PC-9 (cell line): ENCODE measurements at regions not wholly inside any gene's neighbourhood (a gene's known extent, or its start where the extent isn't known, plus 50 kb on each side); places are given as distances from the start of the nearest gene placed in this dataset.

ENCODE experiments used
- BruUV-seq: library from RNA; stranded (reverse); fragments of 400-500 nt; replicated peaks from 2 replicates; lab custom pipeline; 2021; lab: Mats Ljungman, UMichigan
- CTCF ChIA-PET: fragments of 300-600 bp; sonication (Branson Sonifier 250); formaldehyde crosslinking; loops from one replicate; lab custom pipeline; 2022; ENCODE audit warnings: antibody characterized with exemption; lab: Charles Lee
- POLR2A ChIA-PET: fragments of 300-600 bp; sonication (Branson Sonifier 250); formaldehyde crosslinking; loops from one replicate; lab custom pipeline; 2022; ENCODE audit warnings: antibody characterized with exemption; ENCODE audit not compliant: unreplicated experiment; lab: Charles Lee
- DNase-seq, 2 experiments: peaks; one replicate each; pipeline versions ENCODE4 v3.0.0 to v3.0.0-alpha.2; 2015 to 2022; ENCODE audit warnings: mixed read lengths in 1 of 2
- H2AFZ ChIP-seq: fragments of 200-600 bp; sonication (generic); 2 replicates; pipeline ENCODE4 v1.8.1; 2017; ENCODE audit warnings: antibody characterized with exemption
- H3F3A ChIP-seq: fragments of 200-600 bp; sonication (generic); 2 replicates; pipeline ENCODE4 v1.8.1; 2017; ENCODE audit warnings: antibody characterized with exemption, mild to moderate bottlenecking, low read depth; ENCODE audit not compliant: insufficient read depth
- H3K27ac ChIP-seq: fragments of 200-600 bp; sonication (generic); 2 replicates; pipeline ENCODE4 v1.6.1; 2016; ENCODE audit warnings: mixed run types
- H3K27me3 ChIP-seq: fragments of 200-600 bp; sonication (generic); 2 replicates; pipeline ENCODE4 v1.6.1; 2016; ENCODE audit warnings: low read depth, mixed run types; ENCODE audit not compliant: insufficient read depth
- H3K36me3 ChIP-seq: fragments of 200-600 bp; sonication (generic); 2 replicates; pipeline ENCODE4 v1.6.1; 2016; ENCODE audit warnings: low read depth, mixed run types
- H3K4me1 ChIP-seq: fragments of 200-600 bp; sonication (generic); replicated peaks from 2 replicates; pipeline ENCODE4 v1.6.1; 2016; ENCODE audit warnings: mixed run types; ENCODE audit not compliant: insufficient read depth
- H3K4me2 ChIP-seq: fragments of 200-600 bp; sonication (generic); 2 replicates; pipeline ENCODE4 v1.6.1; 2017; ENCODE audit warnings: mixed run types
- H3K4me3 ChIP-seq: fragments of 200-600 bp; sonication (generic); 2 replicates; pipeline ENCODE4 v1.6.1; 2016; ENCODE audit warnings: mixed run types
- H3K79me2 ChIP-seq: fragments of 200-600 bp; sonication (generic); 2 replicates; pipeline ENCODE4 v1.6.1; 2017; ENCODE audit warnings: low read depth, mixed run types
- H3K9me2 ChIP-seq: fragments of 200-600 bp; sonication (generic); 2 replicates; pipeline ENCODE4 v1.8.1; 2017; ENCODE audit warnings: mild to moderate bottlenecking; ENCODE audit not compliant: insufficient read depth
- H3K9me3 ChIP-seq: fragments of 200-600 bp; sonication (generic); 2 replicates; pipeline ENCODE4 v1.8.1; 2016; ENCODE audit warnings: low read depth; ENCODE audit not compliant: insufficient read depth
- H4K20me1 ChIP-seq: fragments of 200-600 bp; sonication (generic); 2 replicates; pipeline ENCODE4 v1.8.1; 2017; ENCODE audit not compliant: insufficient read depth
- EZH2 ChIP-seq: fragments of 200-600 bp; sonication (generic); IDR thresholded peaks from 2 replicates; pipeline ENCODE4 v1.8.0; 2017; ENCODE audit warnings: antibody characterized with exemption, low read depth
- intact Hi-C: fragments of 100-400 bp; cut with micrococcal nuclease; formaldehyde crosslinking; loops from one replicate; pipeline ENCODE4 v1.10.0; 2022; ENCODE audit not compliant: unreplicated experiment
- TF ChIP-seq, protein P1 (sequence below): fragments of 200-600 bp; sonication (generic); conservative IDR thresholded peaks from 2 replicates; pipeline ENCODE4 v1.6.1; 2017; ENCODE audit warnings: mixed run types, antibody characterized with exemption, mild to moderate bottlenecking, moderate library complexity

GRCh38 chr17:428414-428813 lies 75.8 kb upstream of the RPH3AL start:
- no peaks in the 10 kb centered on the region for H3F3A ChIP-seq
- ChIA-PET POLR2A (no interaction called here), CTCF (no interaction called here)
- H3K9me3 ChIP-seq, result peaks cover 16% of the 10 kb centered on the region
- H3K79me2 ChIP-seq, result no peaks in the 10 kb centered on the region
- H3K4me3 ChIP-seq, result no peak overlapping the region
- no peaks in the 10 kb centered on the region for H3K4me1 ChIP-seq
- H3K27me3 ChIP-seq, result no peaks in the 10 kb centered on the region; the same call in 1 of the 2 replicates
- TF ChIP-seq, protein P1, sequence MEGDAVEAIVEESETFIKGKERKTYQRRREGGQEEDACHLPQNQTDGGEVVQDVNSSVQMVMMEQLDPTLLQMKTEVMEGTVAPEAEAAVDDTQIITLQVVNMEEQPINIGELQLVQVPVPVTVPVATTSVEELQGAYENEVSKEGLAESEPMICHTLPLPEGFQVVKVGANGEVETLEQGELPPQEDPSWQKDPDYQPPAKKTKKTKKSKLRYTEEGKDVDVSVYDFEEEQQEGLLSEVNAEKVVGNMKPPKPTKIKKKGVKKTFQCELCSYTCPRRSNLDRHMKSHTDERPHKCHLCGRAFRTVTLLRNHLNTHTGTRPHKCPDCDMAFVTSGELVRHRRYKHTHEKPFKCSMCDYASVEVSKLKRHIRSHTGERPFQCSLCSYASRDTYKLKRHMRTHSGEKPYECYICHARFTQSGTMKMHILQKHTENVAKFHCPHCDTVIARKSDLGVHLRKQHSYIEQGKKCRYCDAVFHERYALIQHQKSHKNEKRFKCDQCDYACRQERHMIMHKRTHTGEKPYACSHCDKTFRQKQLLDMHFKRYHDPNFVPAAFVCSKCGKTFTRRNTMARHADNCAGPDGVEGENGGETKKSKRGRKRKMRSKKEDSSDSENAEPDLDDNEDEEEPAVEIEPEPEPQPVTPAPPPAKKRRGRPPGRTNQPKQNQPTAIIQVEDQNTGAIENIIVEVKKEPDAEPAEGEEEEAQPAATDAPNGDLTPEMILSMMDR, result no peak
- no peak for TF ChIP-seq EZH2
- no peaks in the 10 kb centered on the region for H4K20me1 ChIP-seq
- H3K4me2 ChIP-seq, result no peak overlapping the region
- H3K9me2 ChIP-seq, result no peaks in the 10 kb centered on the region
- no peak overlapping the region for H3K27ac ChIP-seq
- BruUV-seq, result no TSS peak
- no peaks in the 10 kb centered on the region for H3K36me3 ChIP-seq
- no peak for DNase-seq
- intact Hi-C loops, result no loop called here
- H2AFZ ChIP-seq, result no peak overlapping the region

GRCh38 chr17:427891-428290 lies 75.3 kb upstream of the RPH3AL start:
- no peaks in the 10 kb centered on the region for H3K9me2 ChIP-seq
- POLR2A ChIA-PET, result no interaction called here
- H3K9me3 ChIP-seq, result peaks cover 16% of the 10 kb centered on the region
- H3K4me3 ChIP-seq, result no peak overlapping the region
- no peak overlapping the region for H2AFZ ChIP-seq
- no peaks in the 10 kb centered on the region for H4K20me1 ChIP-seq
- no TSS peak for BruUV-seq
- no peaks in the 10 kb centered on the region for H3K79me2 ChIP-seq
- no peak for TF ChIP-seq EZH2
- TF ChIP-seq, protein P1, result no peak
- DNase-seq, result no peak
- no peaks in the 10 kb centered on the region for H3F3A ChIP-seq
- no peak overlapping the region for H3K27ac ChIP-seq
- H3K4me1 ChIP-seq, result no peaks in the 10 kb centered on the region
- CTCF ChIA-PET, result no interaction called here
- H3K36me3 ChIP-seq, result no peaks in the 10 kb centered on the region
- H3K4me2 ChIP-seq, result no peak overlapping the region
- H3K27me3 ChIP-seq, result no peaks in the 10 kb centered on the region; the same call in 1 of the 2 replicates
- intact Hi-C loops, result no loop called here

- ChIA-PET CTCF (no interaction called here), POLR2A (no interaction called here)
- no peaks in the 10 kb centered on the region for H3K79me2 ChIP-seq
- no peaks in the 10 kb centered on the region for H3K4me1 ChIP-seq
- BruUV-seq, result no TSS peak
- no peak for DNase-seq
- no peaks in the 10 kb centered on the region for H3K36me3 ChIP-seq
- no peak for TF ChIP-seq EZH2
- TF ChIP-seq, protein P1, result no peak
- no peaks in the 10 kb centered on the region for H4K20me1 ChIP-seq
- H3K4me2 ChIP-seq, result no peak overlapping the region
- H3F3A ChIP-seq, result no peaks in the 10 kb centered on the region
- no peak overlapping the region for H2AFZ ChIP-seq
- H3K27me3 ChIP-seq, result no peaks in the 10 kb centered on the region; the same call in 1 of the 2 replicates
- H3K27ac ChIP-seq, result no peak overlapping the region
- H3K9me3 ChIP-seq, result peaks cover 16% of the 10 kb centered on the region
- no peak overlapping the region for H3K4me3 ChIP-seq
- no peaks in the 10 kb centered on the region for H3K9me2 ChIP-seq
- intact Hi-C loops, result no loop called here
Observed at GRCh38 chr17:427327-427726, 74.7 kb upstream of the RPH3AL start.
